SH-SY5Y (cell line): ENCODE measurements at regions not wholly inside any gene's neighbourhood (a gene's known extent, or its start where the extent isn't known, plus 50 kb on each side); places are given as distances from the start of the nearest gene placed in this dataset.

Experiments
- GATA2 ChIP-seq: IDR thresholded peaks from 2 replicates; pipeline ENCODE4 v1.6.1; 2011; ENCODE audit warnings: mild to moderate bottlenecking, low read depth, low read length
- GATA3 ChIP-seq: IDR thresholded peaks from 2 replicates; pipeline ENCODE4 v1.6.1; 2011; ENCODE audit warnings: low read depth, mild to moderate bottlenecking, low read length, moderate library complexity

DNA sequence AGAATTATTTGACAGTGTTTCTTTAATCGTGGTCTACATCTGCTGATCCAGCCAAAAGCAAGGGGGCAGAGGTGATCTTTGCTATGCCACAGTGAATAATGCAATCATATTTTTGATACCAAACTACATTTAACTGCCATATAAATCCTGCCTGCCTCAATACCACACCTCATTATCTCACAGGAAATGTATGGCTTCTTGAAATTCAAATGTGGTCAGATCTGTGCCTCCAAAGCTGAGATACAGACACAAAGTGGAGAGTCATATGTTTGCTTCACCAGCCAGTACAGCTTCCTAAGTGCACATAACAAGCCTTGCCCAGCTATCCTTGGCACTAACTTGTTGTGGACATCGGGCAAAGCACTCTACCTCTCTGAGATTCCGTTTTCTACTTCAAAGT, 250.0 kb upstream of the NFIA start:
- no peak for TF ChIP-seq GATA3
- no peak for TF ChIP-seq GATA2
